NCI-H1105 (cell line): ENCODE measurements at regions not wholly inside any gene's neighbourhood (a gene's known extent, or its start where the extent isn't known, plus 50 kb on each side); places are given as distances from the start of the nearest gene placed in this dataset.
A peak's percentile ranks its signal among the peaks of the same experiment; 100 is the strongest.
"Not testable (repeated sequence)": the region's sequence is repeated elsewhere in the genome, so short reads cannot be mapped to it uniquely, and the experiment has no call there.

Source experiments
- DNase-seq: peaks from one replicate; lab custom pipeline; 2025; lab: John Stamatoyannopoulos, UW

GRCh38 chr18:51522338-51522737 is 324.9 kb upstream of the MEX3C start:
- no peak for DNase-seq

- no peak for DNase-seq
Measured at GRCh38 chr18:51522821-51523220, 325.3 kb upstream of the MEX3C start.

GRCh38 chr18:51523671-51524070 is 326.2 kb upstream of the MEX3C start:
- no peak for DNase-seq

GRCh38 chr18:51525453-51526225 is 328.2 kb upstream of the MEX3C start:
- no peak for DNase-seq

- no peak for DNase-seq
Measured at GRCh38 chr18:51527826-51528225, 330.3 kb upstream of the MEX3C start.

- no peak for DNase-seq
Measured at GRCh38 chr18:51531501-51531900, 334.0 kb upstream of the MEX3C start.

GRCh38 chr18:51537487-51537886 is 340.0 kb upstream of the MEX3C start:
- peak; percentile 36 for DNase-seq

- no peak for DNase-seq
Measured at GRCh38 chr18:51540562-51540961, 343.1 kb upstream of the MEX3C start.

GRCh38 chr18:51541230-51541629 is 343.7 kb upstream of the MEX3C start:
- no peak for DNase-seq

GRCh38 chr18:51543658-51544155 is 346.2 kb upstream of the MEX3C start:
- DNase-seq, result no peak

- no peak for DNase-seq
Measured at GRCh38 chr18:51545446-51545845, 348.0 kb upstream of the MEX3C start.

GRCh38 chr18:51559198-51559901 is 361.9 kb upstream of the MEX3C start:
- no peak for DNase-seq

- no peak for DNase-seq
Measured at GRCh38 chr18:51559902-51560287, 362.4 kb upstream of the MEX3C start.

- DNase-seq, result no peak
Measured at GRCh38 chr18:51561821-51562220, 364.3 kb upstream of the MEX3C start.

- no peak for DNase-seq
Measured at GRCh38 chr18:51562866-51563265, 365.4 kb upstream of the MEX3C start.

- DNase-seq, result no peak
Measured at GRCh38 chr18:51563396-51563795, 365.9 kb upstream of the MEX3C start.

- DNase-seq, result no peak
Measured at GRCh38 chr18:51568151-51568550, 370.7 kb upstream of the MEX3C start.

GRCh38 chr18:51569153-51569552 is 371.7 kb upstream of the MEX3C start:
- no peak for DNase-seq

GRCh38 chr18:51569561-51569960 is 372.1 kb upstream of the MEX3C start:
- DNase-seq, result no peak

- DNase-seq, result not testable (repeated sequence)
Measured at GRCh38 chr18:51570071-51570470, 372.6 kb upstream of the MEX3C start.

GRCh38 chr18:51573886-51574285 is 376.4 kb upstream of the MEX3C start:
- not testable (repeated sequence) for DNase-seq

- no peak for DNase-seq
Measured at GRCh38 chr18:51575171-51575570, 377.7 kb upstream of the MEX3C start.

GRCh38 chr18:51578406-51578980 is 381.0 kb upstream of the MEX3C start:
- DNase-seq, result no peak
